SIG-M5 (cell line): ENCODE measurements at regions not wholly inside any gene's neighbourhood (a gene's known extent, or its start where the extent isn't known, plus 50 kb on each side); places are given as distances from the start of the nearest gene placed in this dataset.
"Not testable (repeated sequence)": the region's sequence is repeated elsewhere in the genome, so short reads cannot be mapped to it uniquely, and the experiment has no call there.

ENCODE experiments used
- DNase-seq: peaks from one replicate; lab custom pipeline; 2025; lab: John Stamatoyannopoulos, UW

GRCh38 chr4:178970433-178971140, 1528.3 kb upstream of the AGA start:
- no peak for DNase-seq

- DNase-seq: no peak
Measured at GRCh38 chr4:178976861-178977260, 1534.6 kb upstream of the AGA start.

- DNase-seq: no peak
Measured at GRCh38 chr4:178993306-178993705, 1551.1 kb upstream of the AGA start.

- no peak for DNase-seq
Measured at GRCh38 chr4:179001918-179002317, 1559.7 kb upstream of the AGA start.

GRCh38 chr4:179007755-179008154, 1565.5 kb upstream of the AGA start:
- DNase-seq: no peak

- DNase-seq: no peak
Measured at GRCh38 chr4:179017581-179017980, 1575.3 kb upstream of the AGA start.

GRCh38 chr4:179027569-179027968, 1585.3 kb upstream of the AGA start:
- no peak for DNase-seq

GRCh38 chr4:179028321-179028720, 1586.1 kb upstream of the AGA start:
- no peak for DNase-seq

GRCh38 chr4:179029683-179030082, 1587.4 kb upstream of the AGA start:
- no peak for DNase-seq

GRCh38 chr4:179040259-179040658, 1598.0 kb upstream of the AGA start:
- DNase-seq: no peak

GRCh38 chr4:179048839-179049453, 1606.7 kb upstream of the AGA start:
- no peak for DNase-seq

GRCh38 chr4:179051206-179051605, 1609.0 kb upstream of the AGA start:
- DNase-seq: no peak

- DNase-seq: no peak
Measured at GRCh38 chr4:179059396-179059795, 1617.2 kb upstream of the AGA start.

GRCh38 chr4:179066254-179066653, 1624.0 kb upstream of the AGA start:
- DNase-seq: not testable (repeated sequence)

- DNase-seq: no peak
Measured at GRCh38 chr4:179071131-179071530, 1628.9 kb upstream of the AGA start.

- DNase-seq: no peak
Measured at GRCh38 chr4:179076865-179077264, 1634.6 kb upstream of the AGA start.

GRCh38 chr4:179095585-179096221, 1653.5 kb upstream of the AGA start:
- no peak for DNase-seq

GRCh38 chr4:179097741-179098140, 1655.5 kb upstream of the AGA start:
- DNase-seq: no peak

GRCh38 chr4:179110356-179110755, 1668.1 kb upstream of the AGA start:
- DNase-seq: no peak

- DNase-seq: no peak
Measured at GRCh38 chr4:179110816-179111215, 1668.6 kb upstream of the AGA start.

- no peak for DNase-seq
Measured at GRCh38 chr4:179112441-179113170, 1670.4 kb upstream of the AGA start.

GRCh38 chr4:179114615-179115014, 1672.4 kb upstream of the AGA start:
- DNase-seq: no peak

GRCh38 chr4:179116011-179116410, 1673.8 kb upstream of the AGA start:
- DNase-seq: no peak
